Astrocyte (in vitro differentiated cells and primary cell): ENCODE measurements at regions not wholly inside any gene's neighbourhood (a gene's known extent, or its start where the extent isn't known, plus 50 kb on each side); places are given as distances from the start of the nearest gene placed in this dataset.

Experiments used
- DNase-seq: peaks from one replicate; pipeline ENCODE4 v3.0.0-alpha.2; 2010; ENCODE audit warnings: low read depth
- FAIRE-seq: peaks from 2 replicates; lab custom pipeline; 2011; peaks lifted over from hg19 to GRCh38; lab: Jason Lieb, UNC
- H2AFZ ChIP-seq: 2 replicates; pipeline ENCODE4 v1.6.0; 2012; ENCODE audit warnings: low read depth, low read length, inconsistent platforms
- H3K27ac ChIP-seq: 2 replicates; pipeline ENCODE4 v1.5.1; 2011; ENCODE audit warnings: low read depth, low read length, inconsistent platforms
- H3K27me3 ChIP-seq: 2 replicates; pipeline ENCODE4 v1.6.0; 2011; ENCODE audit warnings: low read length, inconsistent platforms; ENCODE audit not compliant: insufficient read depth
- H3K36me3 ChIP-seq: 2 replicates; pipeline ENCODE4 v1.5.1; 2011; ENCODE audit warnings: low read length, inconsistent platforms; ENCODE audit not compliant: insufficient read depth
- H3K4me1 ChIP-seq: 2 replicates; pipeline ENCODE4 v1.5.1; 2011; ENCODE audit warnings: low read length, inconsistent platforms; ENCODE audit not compliant: insufficient read depth
- H3K4me2 ChIP-seq: 2 replicates; pipeline ENCODE4 v1.6.0; 2012; ENCODE audit warnings: low read length, inconsistent platforms
- H3K4me3 ChIP-seq: 2 replicates; pipeline ENCODE4 v1.5.1; 2011; ENCODE audit warnings: low read depth, mild to moderate bottlenecking, low read length, inconsistent platforms; ENCODE audit not compliant: insufficient read depth
- H3K79me2 ChIP-seq: 2 replicates; pipeline ENCODE4 v1.6.0; 2012; ENCODE audit warnings: mild to moderate bottlenecking, low read length, inconsistent platforms; ENCODE audit not compliant: insufficient read depth
- H3K9ac ChIP-seq: 2 replicates; pipeline ENCODE4 v1.6.0; 2012; ENCODE audit warnings: mild to moderate bottlenecking, low read length, inconsistent platforms
- H3K9me3 ChIP-seq: 2 replicates; pipeline ENCODE4 v1.5.1; 2012; ENCODE audit warnings: low read depth, mild to moderate bottlenecking, low read length, inconsistent platforms; ENCODE audit not compliant: insufficient read depth
- H4K20me1 ChIP-seq: 2 replicates; pipeline ENCODE4 v1.6.0; 2012; ENCODE audit warnings: low read length, inconsistent platforms; ENCODE audit not compliant: insufficient read depth
- H3K27ac Mint-ChIP-seq: one replicate; pipeline ENCODE4 v1.8.0; 2021; ENCODE audit warnings: mild to moderate bottlenecking, mixed read lengths; ENCODE audit not compliant: unreplicated experiment
- H3K27me3 Mint-ChIP-seq: one replicate; pipeline ENCODE4 v1.8.0; 2021; ENCODE audit warnings: low read depth, mixed read lengths; ENCODE audit not compliant: unreplicated experiment
- H3K36me3 Mint-ChIP-seq: one replicate; pipeline ENCODE4 v1.8.0; 2021; ENCODE audit warnings: low read depth, mixed read lengths; ENCODE audit not compliant: unreplicated experiment
- H3K4me1 Mint-ChIP-seq: one replicate; pipeline ENCODE4 v1.8.0; 2021; ENCODE audit warnings: low read depth, mixed read lengths; ENCODE audit not compliant: unreplicated experiment
- H3K4me3 Mint-ChIP-seq: one replicate; pipeline ENCODE4 v1.8.0; 2021; ENCODE audit warnings: mild to moderate bottlenecking, moderate library complexity, mixed read lengths; ENCODE audit not compliant: unreplicated experiment
- H3K9me3 Mint-ChIP-seq: one replicate; pipeline ENCODE4 v1.8.0; 2021; ENCODE audit warnings: mild to moderate bottlenecking, mixed read lengths; ENCODE audit not compliant: unreplicated experiment
- EZH2 ChIP-seq: IDR thresholded peaks from 2 replicates; pipeline ENCODE4 v1.6.1; 2012; ENCODE audit warnings: mild to moderate bottlenecking, low read length, inconsistent platforms; ENCODE audit not compliant: insufficient read depth
- TF ChIP-seq, protein P1 (sequence below): IDR thresholded peaks from 2 replicates; pipeline ENCODE4 v1.5.1; 2011; ENCODE audit warnings: low read depth, mild to moderate bottlenecking, inconsistent platforms, low read length, moderate library complexity; ENCODE audit not compliant: insufficient read depth

DNA sequence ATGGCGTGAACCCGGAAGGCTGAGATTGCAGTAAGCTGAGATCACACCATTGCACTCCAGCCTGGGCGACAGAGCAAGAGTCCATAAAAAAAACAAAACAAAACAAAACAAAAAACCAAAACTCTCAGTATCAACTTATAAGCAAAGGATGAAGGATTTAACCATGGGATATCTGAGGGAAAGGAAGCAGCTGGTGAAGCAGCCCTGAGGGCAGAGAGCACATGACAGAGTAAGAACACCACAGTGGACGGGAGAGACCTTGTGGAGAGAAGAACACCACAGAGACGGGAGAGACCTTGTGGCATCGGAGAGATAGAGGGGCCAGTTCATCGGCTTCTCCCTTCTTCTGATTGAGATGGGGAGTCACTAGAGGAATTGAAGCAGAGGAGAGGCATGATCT is 697.2 kb downstream of the HDGFL1 start:
- no peaks in the 10 kb centered on the region for H3K4me1 Mint-ChIP-seq
- H2AFZ ChIP-seq: no peak overlapping the region
- no peak overlapping the region for H3K9ac ChIP-seq
- no peak overlapping the region for H3K27ac ChIP-seq
- H3K79me2 ChIP-seq: no peaks in the 10 kb centered on the region
- H4K20me1 ChIP-seq: no peaks in the 10 kb centered on the region
- FAIRE-seq: no peak
- no peaks in the 10 kb centered on the region for H3K36me3 Mint-ChIP-seq
- H3K36me3 ChIP-seq: no peaks in the 10 kb centered on the region
- no peak for DNase-seq
- H3K9me3 ChIP-seq: no peaks in the 10 kb centered on the region
- no peaks in the 10 kb centered on the region for H3K4me1 ChIP-seq
- H3K9me3 Mint-ChIP-seq: no peaks in the 10 kb centered on the region
- no peak overlapping the region for H3K4me3 ChIP-seq
- H3K27me3 Mint-ChIP-seq: no peaks in the 10 kb centered on the region
- no peak overlapping the region for H3K4me3 Mint-ChIP-seq
- no peak overlapping the region for H3K4me2 ChIP-seq
- no peaks in the 10 kb centered on the region for H3K27me3 ChIP-seq
- no peak overlapping the region for H3K27ac Mint-ChIP-seq
- TF ChIP-seq EZH2: no peak
- TF ChIP-seq, protein P1, sequence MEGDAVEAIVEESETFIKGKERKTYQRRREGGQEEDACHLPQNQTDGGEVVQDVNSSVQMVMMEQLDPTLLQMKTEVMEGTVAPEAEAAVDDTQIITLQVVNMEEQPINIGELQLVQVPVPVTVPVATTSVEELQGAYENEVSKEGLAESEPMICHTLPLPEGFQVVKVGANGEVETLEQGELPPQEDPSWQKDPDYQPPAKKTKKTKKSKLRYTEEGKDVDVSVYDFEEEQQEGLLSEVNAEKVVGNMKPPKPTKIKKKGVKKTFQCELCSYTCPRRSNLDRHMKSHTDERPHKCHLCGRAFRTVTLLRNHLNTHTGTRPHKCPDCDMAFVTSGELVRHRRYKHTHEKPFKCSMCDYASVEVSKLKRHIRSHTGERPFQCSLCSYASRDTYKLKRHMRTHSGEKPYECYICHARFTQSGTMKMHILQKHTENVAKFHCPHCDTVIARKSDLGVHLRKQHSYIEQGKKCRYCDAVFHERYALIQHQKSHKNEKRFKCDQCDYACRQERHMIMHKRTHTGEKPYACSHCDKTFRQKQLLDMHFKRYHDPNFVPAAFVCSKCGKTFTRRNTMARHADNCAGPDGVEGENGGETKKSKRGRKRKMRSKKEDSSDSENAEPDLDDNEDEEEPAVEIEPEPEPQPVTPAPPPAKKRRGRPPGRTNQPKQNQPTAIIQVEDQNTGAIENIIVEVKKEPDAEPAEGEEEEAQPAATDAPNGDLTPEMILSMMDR: no peak

DNA sequence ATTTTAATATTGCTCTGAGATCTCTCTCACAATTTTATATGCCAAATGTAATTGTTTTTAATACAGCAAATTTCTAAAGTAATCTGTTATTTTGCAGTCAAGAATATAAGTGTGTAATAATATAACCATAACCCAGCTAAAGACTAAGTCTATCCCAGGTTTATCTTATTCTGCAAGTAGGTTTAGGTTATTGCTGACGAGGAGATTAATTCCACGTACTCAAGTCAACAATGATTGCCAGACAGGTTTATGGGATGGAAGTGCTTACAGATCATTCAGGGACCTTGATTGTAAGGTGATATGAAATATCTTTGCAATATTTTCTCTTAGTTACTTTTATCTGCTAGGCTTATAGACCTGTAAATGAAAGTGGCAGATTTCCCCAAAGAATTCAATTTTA is 698.3 kb downstream of the HDGFL1 start:
- Histone ChIP-seq H2AFZ (no peak overlapping the region), H3K9me3 (no peaks in the 10 kb centered on the region), H3K36me3 (no peaks in the 10 kb centered on the region), H3K27me3 (no peaks in the 10 kb centered on the region), H3K79me2 (no peaks in the 10 kb centered on the region), H4K20me1 (no peaks in the 10 kb centered on the region), H3K4me1 (no peaks in the 10 kb centered on the region), H3K27ac (no peak overlapping the region), H3K4me3 (no peak overlapping the region), H3K4me2 (no peak overlapping the region), H3K9ac (no peak overlapping the region)
- FAIRE-seq: no peak
- Mint-ChIP-seq H3K4me1 (no peaks in the 10 kb centered on the region), H3K36me3 (no peaks in the 10 kb centered on the region), H3K27ac (no peak overlapping the region), H3K4me3 (no peak overlapping the region), H3K9me3 (no peaks in the 10 kb centered on the region), H3K27me3 (no peaks in the 10 kb centered on the region)
- no peak for TF ChIP-seq EZH2
- TF ChIP-seq, protein P1: no peak
- DNase-seq: no peak

DNA sequence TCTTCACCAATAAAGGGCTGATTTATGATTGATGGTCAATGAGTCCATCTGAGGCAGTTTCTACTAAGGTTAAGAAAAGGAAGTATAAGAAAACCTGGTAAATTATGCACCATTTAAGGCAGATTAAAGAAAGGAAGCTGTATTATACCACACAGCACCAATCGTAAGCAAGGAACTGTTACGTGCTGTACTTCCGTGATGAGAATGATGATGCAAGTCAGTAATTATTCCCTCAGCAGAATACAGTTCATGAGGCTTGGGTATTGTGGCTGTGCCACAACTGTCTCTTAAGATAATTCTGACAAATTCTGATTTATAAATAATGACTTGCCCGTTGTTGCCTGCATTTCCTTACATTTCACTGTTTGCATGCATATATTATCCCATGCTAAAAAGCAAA is 699.0 kb downstream of the HDGFL1 start:
- TF ChIP-seq, protein P1: no peak
- Histone ChIP-seq H3K79me2 (no peaks in the 10 kb centered on the region), H3K27me3 (no peaks in the 10 kb centered on the region), H3K9me3 (no peaks in the 10 kb centered on the region), H3K4me2 (no peak overlapping the region), H3K27ac (no peak overlapping the region), H3K36me3 (no peaks in the 10 kb centered on the region), H3K9ac (no peak overlapping the region), H4K20me1 (no peaks in the 10 kb centered on the region), H3K4me3 (no peak overlapping the region), H2AFZ (no peak overlapping the region), H3K4me1 (no peaks in the 10 kb centered on the region)
- no peaks in the 10 kb centered on the region for H3K4me1 Mint-ChIP-seq
- H3K4me3 Mint-ChIP-seq: no peak overlapping the region
- H3K36me3 Mint-ChIP-seq: no peaks in the 10 kb centered on the region
- no peaks in the 10 kb centered on the region for H3K27me3 Mint-ChIP-seq
- no peaks in the 10 kb centered on the region for H3K9me3 Mint-ChIP-seq
- DNase-seq (no peak), FAIRE-seq (no peak)
- no peak overlapping the region for H3K27ac Mint-ChIP-seq
